ENCODE measurements at regions not wholly inside any gene's neighbourhood (a gene's known extent, or its start where the extent isn't known, plus 50 kb on each side); places are given as distances from the start of the nearest gene placed in this dataset.

DNA sequence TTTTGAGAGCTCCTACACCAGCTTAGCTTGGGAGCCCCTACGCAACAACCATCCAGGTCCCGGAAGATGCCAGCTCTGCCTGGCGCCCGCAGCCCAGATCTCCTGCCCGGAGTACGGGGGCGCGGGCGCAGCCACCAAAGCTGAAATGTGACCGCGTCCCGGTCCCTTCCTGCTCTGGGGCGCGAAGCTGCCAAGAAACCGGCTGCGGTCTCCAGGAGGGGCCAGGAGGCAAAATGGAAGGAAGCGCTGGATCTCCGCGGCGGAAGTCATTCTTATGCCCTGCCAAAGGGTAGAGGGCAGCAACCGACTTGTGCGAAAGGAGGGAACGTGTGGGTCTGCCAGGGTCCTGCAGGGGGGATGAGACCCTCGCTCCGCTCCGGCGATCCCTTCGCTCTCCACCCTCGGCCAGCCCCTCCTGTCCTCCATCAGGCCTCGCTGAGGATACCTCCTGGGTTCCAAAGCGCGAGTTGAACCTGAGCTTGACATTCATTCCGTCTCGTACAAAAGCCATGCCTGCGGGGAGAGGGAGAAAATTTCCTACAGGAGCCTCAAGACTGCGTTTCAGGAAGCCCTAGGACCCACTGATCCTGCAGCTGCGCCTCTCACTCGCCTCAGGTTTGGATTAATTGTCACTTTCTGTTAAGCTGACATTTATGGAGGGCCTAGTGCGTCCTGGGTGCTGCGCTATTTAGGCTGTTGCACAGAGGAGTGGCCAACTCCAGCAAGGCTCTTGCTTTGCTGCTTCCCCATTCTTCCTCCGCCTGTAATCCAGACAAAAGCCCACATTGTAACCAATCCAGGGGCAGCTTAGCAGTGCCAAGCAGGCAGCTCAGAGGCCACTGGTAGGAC is 98.3 kb upstream of the VGLL3 start:
- no peaks in the 10 kb centered on the region for H3K36me3 ChIP-seq (replicated peaks in 1 of 2; ENCODE audit: control insufficient read depth in 1 of 2, insufficient read depth in 2 of 2, low read length in 1 of 2)
- no peaks in the 10 kb centered on the region for H3F3A ChIP-seq (replicated peaks; ENCODE audit: insufficient read depth)
- DNase-seq, result peak; percentile 37
- H3K27ac ChIP-seq (ENCODE audit: low read depth in 2 of 2, low read length in 1 of 2), result no peak overlapping the region
- peak overlapping the region; percentile 83 for H2AFZ ChIP-seq (ENCODE audit: low read depth)
- H3K9me2 ChIP-seq, result no peaks in the 10 kb centered on the region
- no peaks in the 10 kb centered on the region for H3K27me3 ChIP-seq (ENCODE audit: insufficient read depth)
- H3K9me3 ChIP-seq, result no peaks in the 10 kb centered on the region
- POLR2A ChIA-PET, result no interaction called here
- no peaks in the 10 kb centered on the region for H3K79me2 ChIP-seq (ENCODE audit: insufficient read depth)
- TF ChIP-seq, protein P1, sequence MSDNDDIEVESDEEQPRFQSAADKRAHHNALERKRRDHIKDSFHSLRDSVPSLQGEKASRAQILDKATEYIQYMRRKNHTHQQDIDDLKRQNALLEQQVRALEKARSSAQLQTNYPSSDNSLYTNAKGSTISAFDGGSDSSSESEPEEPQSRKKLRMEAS (IDR thresholded peaks at IDR 0.05; ENCODE audit: low read depth), result no peak
- 0 out of 2 replicates have a peak, but pooled peaks have one; percentile 16 for TF ChIP-seq GABPA (IDR thresholded peaks at IDR 0.05; ENCODE audit: low read depth)
- peak overlapping the region; percentile 77 for H3K4me2 ChIP-seq
- no peaks in the 10 kb centered on the region for H3K4me1 ChIP-seq (ENCODE audit: control insufficient read depth in 1 of 2, insufficient read depth in 2 of 2, low read depth in 1 of 2, low read length in 1 of 2)
- 20% methylated on average over 10 of the region's 41 CpGs for WGBS (ENCODE audit: low lambda C conversion rate)
- peak overlapping the region; percentile 41 to 60; a peak in 3 of 4 replicates for H3K4me3 ChIP-seq (ENCODE audit: low read depth in 2 of 2, low read length in 1 of 2)
- H3K9ac ChIP-seq, result no peak overlapping the region
- CTCF ChIA-PET, result no interaction called here
- no peaks in the 10 kb centered on the region for H4K20me1 ChIP-seq (ENCODE audit: insufficient read depth)

DNA sequence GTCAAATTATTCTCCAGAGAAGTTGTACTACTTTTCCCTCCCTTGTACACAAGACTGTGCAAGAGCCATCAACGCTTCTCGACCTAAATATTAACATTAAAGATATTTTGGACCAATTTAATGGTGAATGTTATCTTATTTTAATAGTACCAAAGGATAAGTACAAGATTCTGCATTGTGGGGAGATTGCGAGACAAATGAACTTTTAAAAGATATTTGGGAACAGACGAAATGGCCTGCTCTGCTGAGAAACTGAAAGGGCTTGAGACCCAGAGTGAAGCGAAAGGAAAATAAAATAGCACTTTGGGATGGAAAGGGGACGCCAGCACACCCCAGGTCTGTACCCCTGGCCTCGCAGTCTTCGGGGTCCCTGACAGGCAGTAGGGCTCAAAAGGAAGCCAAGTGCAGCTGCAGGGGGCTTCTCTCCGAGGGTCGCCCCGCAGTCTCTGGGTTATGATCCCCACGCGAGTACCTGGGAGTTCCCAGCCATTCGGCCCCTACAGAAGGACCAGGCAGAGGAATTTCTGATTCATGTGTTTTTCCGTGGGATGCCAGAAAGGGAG is 97.6 kb upstream of the VGLL3 start:
- peak overlapping the region; percentile 77 for H3K4me2 ChIP-seq

More for the DNA sequence above, 97.6 kb upstream of the VGLL3 start:
- H3K27ac ChIP-seq (ENCODE audit: low read depth in 2 of 2, low read length in 1 of 2), result no peak overlapping the region
- H4K20me1 ChIP-seq (ENCODE audit: insufficient read depth), result no peaks in the 10 kb centered on the region
- no peaks in the 10 kb centered on the region for H3K9me2 ChIP-seq
- POLR2A ChIA-PET, result no interaction called here
- WGBS (ENCODE audit: low lambda C conversion rate), result 72% methylated on average over 15 of the region's 15 CpGs
- no peaks in the 10 kb centered on the region for H3K36me3 ChIP-seq (replicated peaks in 1 of 2; ENCODE audit: control insufficient read depth in 1 of 2, insufficient read depth in 2 of 2, low read length in 1 of 2)
- no peaks in the 10 kb centered on the region for H3F3A ChIP-seq (replicated peaks; ENCODE audit: insufficient read depth)
- DNase-seq, result peak; percentile 4
- CTCF ChIA-PET, result no interaction called here
- no peak overlapping the region for H3K9ac ChIP-seq
- no peaks in the 10 kb centered on the region for H3K9me3 ChIP-seq
- no peaks in the 10 kb centered on the region for H3K4me1 ChIP-seq (ENCODE audit: control insufficient read depth in 1 of 2, insufficient read depth in 2 of 2, low read depth in 1 of 2, low read length in 1 of 2)
- peak overlapping the region; percentile 83 for H2AFZ ChIP-seq (ENCODE audit: low read depth)
- no peaks in the 10 kb centered on the region for H3K27me3 ChIP-seq (ENCODE audit: insufficient read depth)
- H3K79me2 ChIP-seq (ENCODE audit: insufficient read depth), result no peaks in the 10 kb centered on the region
- TF ChIP-seq NFIC (IDR thresholded peaks at IDR 0.05; ENCODE audit: borderline replicate concordance), result no peak
- TF ChIP-seq NRF1 (IDR thresholded peaks at IDR 0.05; ENCODE audit: low read depth, low read length), result no peak
- no peak for TF ChIP-seq YY1 (IDR thresholded peaks at IDR 0.05; ENCODE audit: low read depth)
- no peak for TF ChIP-seq FOXM1 (IDR thresholded peaks at IDR 0.05; ENCODE audit: low read depth)
- no peak for TF ChIP-seq MEF2A (IDR thresholded peaks at IDR 0.05; ENCODE audit: borderline replicate concordance, low read depth)
- no peak for TF ChIP-seq RCOR1 (IDR thresholded peaks at IDR 0.05; ENCODE audit: low read length)
- TF ChIP-seq ELF1 (IDR thresholded peaks at IDR 0.05), result no peak
- TF ChIP-seq CHD2 (IDR thresholded peaks at IDR 0.05; ENCODE audit: low read length, partially characterized antibody), result no peak
- TF ChIP-seq GATA2 (CRISPR knock-in tag; IDR thresholded peaks at IDR 0.05), result no peak
- TF ChIP-seq, protein P2, sequence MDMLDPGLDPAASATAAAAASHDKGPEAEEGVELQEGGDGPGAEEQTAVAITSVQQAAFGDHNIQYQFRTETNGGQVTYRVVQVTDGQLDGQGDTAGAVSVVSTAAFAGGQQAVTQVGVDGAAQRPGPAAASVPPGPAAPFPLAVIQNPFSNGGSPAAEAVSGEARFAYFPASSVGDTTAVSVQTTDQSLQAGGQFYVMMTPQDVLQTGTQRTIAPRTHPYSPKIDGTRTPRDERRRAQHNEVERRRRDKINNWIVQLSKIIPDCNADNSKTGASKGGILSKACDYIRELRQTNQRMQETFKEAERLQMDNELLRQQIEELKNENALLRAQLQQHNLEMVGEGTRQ (IDR thresholded peaks at IDR 0.05; ENCODE audit: borderline replicate concordance, low read depth, low read length), result no peak
- TF ChIP-seq, protein P1 (IDR thresholded peaks at IDR 0.05; ENCODE audit: low read depth), result no peak
- TF ChIP-seq EZH2phosphoT487 (IDR thresholded peaks at IDR 0.05; ENCODE audit: borderline replicate concordance, low read depth), result no peak
- no peak for TF ChIP-seq POLR2AphosphoS5 (IDR thresholded peaks at IDR 0.05; ENCODE audit: low read depth, low read length)
- no peak for TF ChIP-seq EP300 (IDR thresholded peaks at IDR 0.05; ENCODE audit: borderline replicate concordance in 1 of 2, low read depth in 1 of 2, low read length in 1 of 2)
- TF ChIP-seq, protein P3, sequence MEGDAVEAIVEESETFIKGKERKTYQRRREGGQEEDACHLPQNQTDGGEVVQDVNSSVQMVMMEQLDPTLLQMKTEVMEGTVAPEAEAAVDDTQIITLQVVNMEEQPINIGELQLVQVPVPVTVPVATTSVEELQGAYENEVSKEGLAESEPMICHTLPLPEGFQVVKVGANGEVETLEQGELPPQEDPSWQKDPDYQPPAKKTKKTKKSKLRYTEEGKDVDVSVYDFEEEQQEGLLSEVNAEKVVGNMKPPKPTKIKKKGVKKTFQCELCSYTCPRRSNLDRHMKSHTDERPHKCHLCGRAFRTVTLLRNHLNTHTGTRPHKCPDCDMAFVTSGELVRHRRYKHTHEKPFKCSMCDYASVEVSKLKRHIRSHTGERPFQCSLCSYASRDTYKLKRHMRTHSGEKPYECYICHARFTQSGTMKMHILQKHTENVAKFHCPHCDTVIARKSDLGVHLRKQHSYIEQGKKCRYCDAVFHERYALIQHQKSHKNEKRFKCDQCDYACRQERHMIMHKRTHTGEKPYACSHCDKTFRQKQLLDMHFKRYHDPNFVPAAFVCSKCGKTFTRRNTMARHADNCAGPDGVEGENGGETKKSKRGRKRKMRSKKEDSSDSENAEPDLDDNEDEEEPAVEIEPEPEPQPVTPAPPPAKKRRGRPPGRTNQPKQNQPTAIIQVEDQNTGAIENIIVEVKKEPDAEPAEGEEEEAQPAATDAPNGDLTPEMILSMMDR (IDR thresholded peaks at IDR 0.05), result no peak
- TF ChIP-seq, protein P4, sequence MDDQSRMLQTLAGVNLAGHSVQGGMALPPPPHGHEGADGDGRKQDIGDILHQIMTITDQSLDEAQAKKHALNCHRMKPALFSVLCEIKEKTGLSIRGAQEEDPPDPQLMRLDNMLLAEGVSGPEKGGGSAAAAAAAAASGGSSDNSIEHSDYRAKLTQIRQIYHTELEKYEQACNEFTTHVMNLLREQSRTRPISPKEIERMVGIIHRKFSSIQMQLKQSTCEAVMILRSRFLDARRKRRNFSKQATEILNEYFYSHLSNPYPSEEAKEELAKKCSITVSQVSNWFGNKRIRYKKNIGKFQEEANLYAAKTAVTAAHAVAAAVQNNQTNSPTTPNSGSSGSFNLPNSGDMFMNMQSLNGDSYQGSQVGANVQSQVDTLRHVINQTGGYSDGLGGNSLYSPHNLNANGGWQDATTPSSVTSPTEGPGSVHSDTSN (IDR thresholded peaks at IDR 0.05), result no peak
- TF ChIP-seq JUND (IDR thresholded peaks at IDR 0.05), result no peak
- TF ChIP-seq TCF12 (IDR thresholded peaks at IDR 0.05), result no peak
- TF ChIP-seq, protein P5, sequence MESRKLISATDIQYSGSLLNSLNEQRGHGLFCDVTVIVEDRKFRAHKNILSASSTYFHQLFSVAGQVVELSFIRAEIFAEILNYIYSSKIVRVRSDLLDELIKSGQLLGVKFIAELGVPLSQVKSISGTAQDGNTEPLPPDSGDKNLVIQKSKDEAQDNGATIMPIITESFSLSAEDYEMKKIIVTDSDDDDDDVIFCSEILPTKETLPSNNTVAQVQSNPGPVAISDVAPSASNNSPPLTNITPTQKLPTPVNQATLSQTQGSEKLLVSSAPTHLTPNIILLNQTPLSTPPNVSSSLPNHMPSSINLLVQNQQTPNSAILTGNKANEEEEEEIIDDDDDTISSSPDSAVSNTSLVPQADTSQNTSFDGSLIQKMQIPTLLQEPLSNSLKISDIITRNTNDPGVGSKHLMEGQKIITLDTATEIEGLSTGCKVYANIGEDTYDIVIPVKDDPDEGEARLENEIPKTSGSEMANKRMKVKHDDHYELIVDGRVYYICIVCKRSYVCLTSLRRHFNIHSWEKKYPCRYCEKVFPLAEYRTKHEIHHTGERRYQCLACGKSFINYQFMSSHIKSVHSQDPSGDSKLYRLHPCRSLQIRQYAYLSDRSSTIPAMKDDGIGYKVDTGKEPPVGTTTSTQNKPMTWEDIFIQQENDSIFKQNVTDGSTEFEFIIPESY (IDR thresholded peaks at IDR 0.05; ENCODE audit: borderline replicate concordance, low read depth), result no peak
- H3K4me3 ChIP-seq (ENCODE audit: low read depth in 2 of 2, low read length in 1 of 2), result peak overlapping the region; percentile 41 to 60; a peak in 2 of 4 replicates

Data from SK-N-SH (cell line).